HEK293 (cell line): ENCODE measurements at regions not wholly inside any gene's neighbourhood (a gene's known extent, or its start where the extent isn't known, plus 50 kb on each side); places are given as distances from the start of the nearest gene placed in this dataset.

Experiments used
- CTCF ChIA-PET: fragments of 350-600 bp; formaldehyde crosslinking; extraction: SDS; loops from one replicate; lab custom pipeline; 2021; ENCODE audit warnings: antibody characterized with exemption; lab: Yijun Ruan, JAX
- POLR2A ChIA-PET: fragments of 300-600 bp; formaldehyde crosslinking; extraction: SDS; loops from one replicate; lab custom pipeline; 2020; ENCODE audit warnings: antibody characterized with exemption, inconsistent platforms; lab: Yijun Ruan, JAX
- H3K27ac ChIP-seq: fragments of 200-500 bp; sonication (Bioruptor generic); 2 replicates; pipeline ENCODE4 v1.5.1; 2014; ENCODE audit warnings: low read depth, low read length, control low read depth, inconsistent platforms; ENCODE audit errors: extremely low read depth
- H3K36me3 ChIP-seq, 2 experiments: fragments of 200-500 bp in 1 of 2; sonication (Bioruptor generic) in 1 of 2; 1 replicate in 1 of 2; 2 replicates in 1 of 2; pipeline ENCODE4 v1.5.1; 2014 to 2017; ENCODE audit warnings: inconsistent platforms in 2 of 2, low read length in 2 of 2; ENCODE audit not compliant: control insufficient read depth in 2 of 2, insufficient read depth in 1 of 2
- H3K4me1 ChIP-seq: fragments of 200-500 bp; sonication (Bioruptor generic); 2 replicates; pipeline ENCODE4 v1.5.1; 2014; ENCODE audit warnings: mild to moderate bottlenecking, low read length, inconsistent platforms; ENCODE audit not compliant: control insufficient read depth, insufficient read depth
- H3K4me3 ChIP-seq: 2 replicates; pipeline ENCODE4 v1.5.1; 2011; ENCODE audit warnings: low read depth, mild to moderate bottlenecking, control low read depth, low read length, moderate library complexity
- H3K9me3 ChIP-seq: fragments of 200-500 bp; sonication (Bioruptor generic); 2 replicates; pipeline ENCODE4 v1.5.1; 2014; ENCODE audit warnings: low read depth, low read length, inconsistent platforms; ENCODE audit not compliant: control insufficient read depth, insufficient read depth
- CTCF ChIP-seq: fragments of 450-650 bp; formaldehyde crosslinking; IDR thresholded peaks from 2 replicates; pipeline ENCODE4 v1.5.1; 2016; ENCODE audit warnings: missing biosample characterization, missing genetic modification characterization
- EGR2 ChIP-seq: fragments of 450-650 bp; formaldehyde crosslinking; IDR thresholded peaks from 2 replicates; pipeline ENCODE4 v1.5.1; 2016; ENCODE audit warnings: low read depth, missing biosample characterization, missing genetic modification characterization
- PRDM4 ChIP-seq: fragments of 450-650 bp; formaldehyde crosslinking; IDR thresholded peaks from 2 replicates; pipeline ENCODE4 v1.5.1; 2017; ENCODE audit warnings: missing biosample characterization, missing genetic modification characterization
- ZBTB48 ChIP-seq: fragments of 450-650 bp; formaldehyde crosslinking; IDR thresholded peaks from 2 replicates; pipeline ENCODE4 v1.5.1; 2016; ENCODE audit warnings: missing biosample characterization, missing genetic modification characterization
- ZFHX2 ChIP-seq: fragments of 450-650 bp; formaldehyde crosslinking; conservative IDR thresholded peaks from 2 replicates; pipeline ENCODE4 v1.5.1; 2016; ENCODE audit warnings: missing biosample characterization, missing genetic modification characterization
- ZNF138 ChIP-seq: fragments of 450-650 bp; formaldehyde crosslinking; IDR thresholded peaks from 2 replicates; pipeline ENCODE4 v1.5.1; 2016; ENCODE audit warnings: missing biosample characterization, missing genetic modification characterization, borderline replicate concordance
- ZNF155 ChIP-seq: fragments of 450-650 bp; formaldehyde crosslinking; IDR thresholded peaks from 2 replicates; pipeline ENCODE4 v1.5.1; 2016; ENCODE audit warnings: missing biosample characterization, missing genetic modification characterization
- ZNF239 ChIP-seq: fragments of 450-650 bp; formaldehyde crosslinking; IDR thresholded peaks from 2 replicates; pipeline ENCODE4 v1.5.1; 2016; ENCODE audit warnings: missing biosample characterization, missing genetic modification characterization
- ZNF248 ChIP-seq: fragments of 450-650 bp; formaldehyde crosslinking; IDR thresholded peaks from 2 replicates; pipeline ENCODE4 v1.5.1; 2017; ENCODE audit warnings: missing biosample characterization, missing genetic modification characterization
- ZNF366 ChIP-seq: fragments of 450-650 bp; formaldehyde crosslinking; conservative IDR thresholded peaks from 2 replicates; pipeline ENCODE4 v1.5.1; 2016; ENCODE audit warnings: missing biosample characterization, missing genetic modification characterization
- ZNF48 ChIP-seq: fragments of 450-650 bp; formaldehyde crosslinking; IDR thresholded peaks from 2 replicates; pipeline ENCODE4 v1.5.1; 2016; ENCODE audit warnings: missing biosample characterization, missing genetic modification characterization
- ZNF488 ChIP-seq: fragments of 450-650 bp; formaldehyde crosslinking; IDR thresholded peaks from 2 replicates; pipeline ENCODE4 v1.5.1; 2016; ENCODE audit warnings: missing biosample characterization, missing genetic modification characterization
- ZNF560 ChIP-seq: fragments of 450-650 bp; formaldehyde crosslinking; IDR thresholded peaks from 2 replicates; pipeline ENCODE4 v1.5.1; 2017; ENCODE audit warnings: missing biosample characterization, missing genetic modification characterization, borderline replicate concordance
- ZNF596 ChIP-seq: fragments of 450-650 bp; IDR thresholded peaks from 2 replicates; pipeline ENCODE4 v1.5.0; 2018; ENCODE audit warnings: missing biosample characterization, mild to moderate bottlenecking, missing genetic modification characterization, moderate library complexity
- ZNF658 ChIP-seq: fragments of 450-650 bp; formaldehyde crosslinking; IDR thresholded peaks from 2 replicates; pipeline ENCODE4; 2016; ENCODE audit warnings: missing biosample characterization, missing genetic modification characterization
- ZNF791 ChIP-seq: fragments of 450-650 bp; formaldehyde crosslinking; IDR thresholded peaks from 2 replicates; pipeline ENCODE4 v1.5.1; 2016; ENCODE audit warnings: missing biosample characterization, missing genetic modification characterization
- TF ChIP-seq, protein P1 (sequence below): fragments of 450-650 bp; formaldehyde crosslinking; IDR thresholded peaks from 2 replicates; pipeline ENCODE4 v1.5.1; 2016; ENCODE audit warnings: missing biosample characterization, missing genetic modification characterization
- TF ChIP-seq, protein P2 (sequence below): fragments of 450-650 bp; formaldehyde crosslinking; IDR thresholded peaks from 2 replicates; pipeline ENCODE4 v1.5.1; 2016; ENCODE audit warnings: missing biosample characterization, missing genetic modification characterization
- TF ChIP-seq, protein P3 (sequence below): fragments of 450-650 bp; formaldehyde crosslinking; IDR thresholded peaks from 2 replicates; pipeline ENCODE4 v1.5.1; 2016; ENCODE audit warnings: missing biosample characterization, missing genetic modification characterization
- TF ChIP-seq, protein P4 (sequence below): fragments of 450-650 bp; formaldehyde crosslinking; IDR thresholded peaks from 2 replicates; pipeline ENCODE4 v1.5.1; 2016; ENCODE audit warnings: missing biosample characterization, missing genetic modification characterization

GRCh38 chr19:29299416-29300380 is 86.7 kb upstream of the UQCRFS1 start:
- ChIA-PET POLR2A (no interaction called here), CTCF (interaction anchor here (0.9 kb wide), 1 partner anchor 37 kb away, joined by 3 read pairs; no protein-coding TSS in a partner anchor)
- Histone ChIP-seq H3K4me3 (no peak overlapping the region), H3K27ac (no peak overlapping the region), H3K36me3 (no peaks in the 10 kb centered on the region), H3K4me1 (peaks cover 2% of the 10 kb centered on the region; the same call in 1 of the 2 replicates), H3K9me3 (no peaks in the 10 kb centered on the region)
- TF ChIP-seq CTCF (tag by site-specific recombination) (no peak), ZNF138 (tag by site-specific recombination) (no peak), ZNF791 (no peak), PRDM4 (tag by site-specific recombination) (no peak), ZNF48 (tag by site-specific recombination) (no peak), EGR2 (tag by site-specific recombination) (peak; percentile 86), ZFHX2 (tag by site-specific recombination) (peak; percentile 72), ZNF560 (tag by site-specific recombination) (no peak), ZNF596 (tag by site-specific recombination) (no peak), ZNF366 (tag by site-specific recombination) (no peak), ZNF155 (no peak)
- TF ChIP-seq, protein P1, sequence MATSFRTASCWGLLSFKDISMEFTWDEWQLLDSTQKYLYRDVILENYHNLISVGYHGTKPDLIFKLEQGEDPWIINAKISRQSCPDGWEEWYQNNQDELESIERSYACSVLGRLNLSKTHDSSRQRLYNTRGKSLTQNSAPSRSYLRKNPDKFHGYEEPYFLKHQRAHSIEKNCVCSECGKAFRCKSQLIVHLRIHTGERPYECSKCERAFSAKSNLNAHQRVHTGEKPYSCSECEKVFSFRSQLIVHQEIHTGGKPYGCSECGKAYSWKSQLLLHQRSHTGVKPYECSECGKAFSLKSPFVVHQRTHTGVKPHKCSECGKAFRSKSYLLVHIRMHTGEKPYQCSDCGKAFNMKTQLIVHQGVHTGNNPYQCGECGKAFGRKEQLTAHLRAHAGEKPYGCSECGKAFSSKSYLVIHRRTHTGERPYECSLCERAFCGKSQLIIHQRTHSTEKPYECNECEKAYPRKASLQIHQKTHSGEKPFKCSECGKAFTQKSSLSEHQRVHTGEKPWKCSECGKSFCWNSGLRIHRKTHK: no peak
- TF ChIP-seq, protein P2, sequence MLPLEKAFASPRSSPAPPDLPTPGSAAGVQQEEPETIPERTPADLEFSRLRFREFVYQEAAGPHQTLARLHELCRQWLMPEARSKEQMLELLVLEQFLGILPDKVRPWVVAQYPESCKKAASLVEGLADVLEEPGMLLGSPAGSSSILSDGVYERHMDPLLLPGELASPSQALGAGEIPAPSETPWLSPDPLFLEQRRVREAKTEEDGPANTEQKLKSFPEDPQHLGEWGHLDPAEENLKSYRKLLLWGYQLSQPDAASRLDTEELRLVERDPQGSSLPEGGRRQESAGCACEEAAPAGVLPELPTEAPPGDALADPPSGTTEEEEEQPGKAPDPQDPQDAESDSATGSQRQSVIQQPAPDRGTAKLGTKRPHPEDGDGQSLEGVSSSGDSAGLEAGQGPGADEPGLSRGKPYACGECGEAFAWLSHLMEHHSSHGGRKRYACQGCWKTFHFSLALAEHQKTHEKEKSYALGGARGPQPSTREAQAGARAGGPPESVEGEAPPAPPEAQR (tag by site-specific recombination): no peak

DNA sequence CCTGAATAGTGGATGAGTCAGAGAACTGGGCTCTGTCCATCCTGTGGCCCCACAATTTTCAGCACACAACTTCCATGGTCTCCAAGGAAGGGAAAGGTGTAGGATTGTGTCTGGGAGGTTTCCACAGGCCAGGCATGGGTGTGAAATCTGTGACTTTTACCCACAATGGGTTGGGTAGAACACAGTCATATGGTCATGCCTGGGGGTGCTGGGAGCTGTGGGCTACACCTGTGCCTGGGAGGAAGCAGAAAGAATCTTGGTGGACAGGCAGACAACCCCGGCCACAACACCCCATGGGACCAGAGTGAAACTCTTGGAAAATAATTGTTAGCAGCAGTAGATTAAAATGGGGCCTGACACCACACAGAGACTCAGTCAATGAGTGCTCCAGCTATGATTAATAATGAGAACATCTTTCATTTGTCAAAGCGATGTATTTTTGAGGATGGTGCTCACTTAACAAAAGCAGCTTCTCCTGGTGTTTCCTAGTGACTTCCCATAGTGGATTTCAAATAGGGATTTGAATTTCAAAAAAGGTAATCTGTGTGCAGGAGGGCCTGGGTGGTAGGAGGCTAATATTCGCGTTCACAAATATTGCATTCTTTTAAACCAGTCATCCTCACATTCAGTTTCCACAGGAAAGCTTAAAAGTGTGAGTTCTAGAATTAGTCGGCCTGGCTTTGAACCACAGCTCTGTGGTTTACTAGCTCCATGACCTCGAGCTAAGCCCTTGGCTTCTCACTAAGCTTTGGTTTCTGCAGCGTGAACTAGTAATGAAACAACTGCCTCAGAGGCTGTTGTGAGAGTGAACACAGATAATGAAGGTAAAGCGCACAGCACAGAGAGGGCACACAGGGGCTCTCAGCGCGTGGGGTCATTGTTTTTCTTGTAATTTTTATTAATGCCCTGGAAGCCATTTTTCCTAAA is 89.3 kb upstream of the UQCRFS1 start:
- H3K36me3 ChIP-seq: no peaks in the 10 kb centered on the region
- peaks cover 2% of the 10 kb centered on the region; the same call in 1 of the 2 replicates for H3K4me1 ChIP-seq
- H3K27ac ChIP-seq: no peak overlapping the region
- ChIA-PET POLR2A (no interaction called here), CTCF (interaction anchor here (0.6 to 1.5 kb wide), 2 partner anchors 39 to 85 kb away, joined by 4 to 7 read pairs; no protein-coding TSS in a partner anchor)
- no peaks in the 10 kb centered on the region; the same call in 1 of the 2 replicates for H3K9me3 ChIP-seq
- H3K4me3 ChIP-seq: no peak overlapping the region
- TF ChIP-seq, protein P3, sequence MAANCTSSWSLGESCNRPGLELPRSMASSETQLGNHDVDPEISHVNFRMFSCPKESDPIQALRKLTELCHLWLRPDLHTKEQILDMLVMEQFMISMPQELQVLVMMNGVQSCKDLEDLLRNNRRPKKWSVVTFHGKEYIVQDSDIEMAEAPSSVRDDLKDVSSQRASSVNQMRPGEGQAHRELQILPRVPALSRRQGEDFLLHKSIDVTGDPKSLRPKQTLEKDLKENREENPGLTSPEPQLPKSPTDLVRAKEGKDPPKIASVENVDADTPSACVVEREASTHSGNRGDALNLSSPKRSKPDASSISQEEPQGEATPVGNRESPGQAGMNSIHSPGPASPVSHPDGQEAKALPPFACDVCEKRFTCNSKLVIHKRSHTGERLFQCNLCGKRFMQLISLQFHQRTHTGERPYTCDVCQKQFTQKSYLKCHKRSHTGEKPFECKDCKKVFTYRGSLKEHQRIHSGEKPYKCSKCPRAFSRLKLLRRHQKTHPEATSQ (tag by site-specific recombination): no peak
- TF ChIP-seq ZNF658 (tag by site-specific recombination): no peak
- TF ChIP-seq ZNF48 (tag by site-specific recombination): no peak
- TF ChIP-seq, protein P4, sequence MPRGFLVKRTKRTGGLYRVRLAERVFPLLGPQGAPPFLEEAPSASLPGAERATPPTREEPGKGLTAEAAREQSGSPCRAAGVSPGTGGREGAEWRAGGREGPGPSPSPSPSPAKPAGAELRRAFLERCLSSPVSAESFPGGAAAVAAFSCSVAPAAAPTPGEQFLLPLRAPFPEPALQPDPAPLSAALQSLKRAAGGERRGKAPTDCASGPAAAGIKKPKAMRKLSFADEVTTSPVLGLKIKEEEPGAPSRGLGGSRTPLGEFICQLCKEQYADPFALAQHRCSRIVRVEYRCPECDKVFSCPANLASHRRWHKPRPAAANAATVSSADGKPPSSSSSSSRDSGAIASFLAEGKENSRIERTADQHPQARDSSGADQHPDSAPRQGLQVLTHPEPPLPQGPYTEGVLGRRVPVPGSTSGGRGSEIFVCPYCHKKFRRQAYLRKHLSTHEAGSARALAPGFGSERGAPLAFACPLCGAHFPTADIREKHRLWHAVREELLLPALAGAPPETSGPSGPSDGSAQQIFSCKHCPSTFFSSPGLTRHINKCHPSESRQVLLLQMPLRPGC (tag by site-specific recombination): no peak
- no peak for TF ChIP-seq ZNF239 (tag by site-specific recombination)
- TF ChIP-seq ZNF248 (tag by site-specific recombination): no peak
- TF ChIP-seq ZNF488 (tag by site-specific recombination): no peak
- no peak for TF ChIP-seq ZBTB48 (tag by site-specific recombination)
